ENCODE measurements at regions not wholly inside any gene's neighbourhood (a gene's known extent, or its start where the extent isn't known, plus 50 kb on each side); places are given as distances from the start of the nearest gene placed in this dataset.

GRCh38 chr4:38268837-38269236 is 308.6 kb downstream of the PTTG2 start:
- no peak for TF ChIP-seq CTCF (IDR thresholded peaks at IDR 0.05; ENCODE audit: insufficient read depth, low read length, severe bottlenecking)
- DNase-seq (ENCODE audit: low read depth) (no peak), FAIRE-seq (no peak)
- H3K36me3 ChIP-seq (ENCODE audit: control insufficient read depth, insufficient read depth, low read length): no peaks in the 10 kb centered on the region
- H3K4me3 ChIP-seq (ENCODE audit: low read depth, low read length): no peak overlapping the region
- H3K27me3 ChIP-seq (ENCODE audit: control insufficient read depth, insufficient read depth, low read length): no peaks in the 10 kb centered on the region

- FAIRE-seq (no peak), DNase-seq (ENCODE audit: low read depth) (no peak)
- Histone ChIP-seq H3K27me3 (ENCODE audit: control insufficient read depth, insufficient read depth, low read length) (no peaks in the 10 kb centered on the region), H3K36me3 (ENCODE audit: control insufficient read depth, insufficient read depth, low read length) (no peaks in the 10 kb centered on the region), H3K4me3 (ENCODE audit: low read depth, low read length) (no peak overlapping the region)
- no peak for TF ChIP-seq CTCF (IDR thresholded peaks at IDR 0.05; ENCODE audit: insufficient read depth, low read length, severe bottlenecking)
Measured at GRCh38 chr4:38273407-38273806, 313.2 kb downstream of the PTTG2 start.

GRCh38 chr4:38275331-38276100 is 315.3 kb downstream of the PTTG2 start:
- DNase-seq (ENCODE audit: low read depth) (peak; percentile 93), FAIRE-seq (peak; percentile 86)
- no peaks in the 10 kb centered on the region for H3K27me3 ChIP-seq (ENCODE audit: control insufficient read depth, insufficient read depth, low read length)
- H3K36me3 ChIP-seq (ENCODE audit: control insufficient read depth, insufficient read depth, low read length): no peaks in the 10 kb centered on the region
- TF ChIP-seq CTCF (IDR thresholded peaks at IDR 0.05; ENCODE audit: insufficient read depth, low read length, severe bottlenecking): no peak
- H3K4me3 ChIP-seq (ENCODE audit: low read depth, low read length): no peak overlapping the region

- no peak for FAIRE-seq
- H3K36me3 ChIP-seq (ENCODE audit: control insufficient read depth, insufficient read depth, low read length): no peaks in the 10 kb centered on the region
- TF ChIP-seq CTCF (IDR thresholded peaks at IDR 0.05; ENCODE audit: insufficient read depth, low read length, severe bottlenecking): no peak
- no peak for DNase-seq (ENCODE audit: low read depth)
- H3K4me3 ChIP-seq (ENCODE audit: low read depth, low read length): no peak overlapping the region
- no peaks in the 10 kb centered on the region for H3K27me3 ChIP-seq (ENCODE audit: control insufficient read depth, insufficient read depth, low read length)
Measured at GRCh38 chr4:38278255-38278654, 318.1 kb downstream of the PTTG2 start.

- no peak for FAIRE-seq
Measured at GRCh38 chr4:38279077-38279476, 318.9 kb downstream of the PTTG2 start.

More at GRCh38 chr4:38279077-38279476, 318.9 kb downstream of the PTTG2 start:
- Histone ChIP-seq H3K4me3 (ENCODE audit: low read depth, low read length) (no peak overlapping the region), H3K36me3 (ENCODE audit: control insufficient read depth, insufficient read depth, low read length) (no peaks in the 10 kb centered on the region), H3K27me3 (ENCODE audit: control insufficient read depth, insufficient read depth, low read length) (no peaks in the 10 kb centered on the region)
- no peak for DNase-seq (ENCODE audit: low read depth)
- no peak for TF ChIP-seq CTCF (IDR thresholded peaks at IDR 0.05; ENCODE audit: insufficient read depth, low read length, severe bottlenecking)
